ENCODE measurements at regions not wholly inside any gene's neighbourhood (a gene's known extent, or its start where the extent isn't known, plus 50 kb on each side); places are given as distances from the start of the nearest gene placed in this dataset.

DNA sequence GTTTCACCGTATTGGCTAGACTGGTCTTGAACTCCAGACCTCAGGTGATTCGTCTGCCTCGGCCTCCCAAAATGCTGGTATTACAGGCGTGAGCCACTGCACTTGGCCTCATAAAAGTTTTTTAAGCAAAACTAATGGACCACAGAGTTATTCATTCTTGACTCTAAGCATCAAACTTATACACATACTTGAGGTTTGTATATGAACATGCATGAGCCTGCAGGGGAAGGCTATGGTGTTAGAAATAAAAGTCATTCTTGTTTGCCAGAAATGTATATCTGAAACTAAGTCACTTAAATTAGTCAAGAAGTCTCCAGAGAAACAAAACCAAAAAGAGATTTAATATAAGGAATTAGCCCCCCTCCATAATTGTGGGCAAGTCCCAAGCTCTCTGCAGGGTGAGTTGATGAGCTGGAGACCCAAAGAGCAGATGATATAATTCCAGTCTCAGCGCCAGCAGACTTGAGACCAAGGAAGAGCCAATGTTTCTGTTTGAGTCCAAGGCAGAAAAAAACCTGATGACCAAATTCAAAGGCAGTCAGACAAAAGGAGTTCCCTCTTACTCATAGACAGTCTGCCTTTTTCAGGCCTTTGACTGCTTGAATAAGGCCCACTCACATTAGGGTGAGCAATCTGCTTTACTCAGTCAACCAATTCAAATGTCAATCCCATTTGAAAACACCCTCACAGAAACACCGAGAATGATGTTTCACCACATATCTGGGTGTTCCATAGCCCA is 69.0 kb upstream of the DSG1 start:
- DNase-seq, result no peak

- no peak for DNase-seq
Observed at GRCh38 chr18:31250902-31251301, 67.1 kb upstream of the DSG1 start.

DNA sequence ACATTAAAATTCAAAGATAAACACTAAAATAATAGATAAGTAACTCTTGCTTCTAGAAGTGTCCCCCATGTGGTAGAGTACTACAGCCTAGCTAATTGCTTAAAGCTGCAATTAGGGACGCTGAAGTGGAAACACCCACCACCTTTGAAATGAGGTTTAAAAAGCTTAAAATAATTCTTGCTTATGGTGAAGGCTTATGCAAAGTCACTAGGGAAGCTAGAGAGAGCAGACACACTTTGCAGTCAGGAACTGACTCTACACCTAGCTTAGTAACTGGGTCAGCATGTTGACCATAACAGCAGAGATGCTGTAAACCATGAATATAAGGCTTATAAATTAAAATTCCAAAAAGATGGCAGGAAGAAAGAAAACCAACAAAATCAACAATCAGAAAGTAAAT is 65.4 kb upstream of the DSG1 start:
- no peak for DNase-seq

DNA sequence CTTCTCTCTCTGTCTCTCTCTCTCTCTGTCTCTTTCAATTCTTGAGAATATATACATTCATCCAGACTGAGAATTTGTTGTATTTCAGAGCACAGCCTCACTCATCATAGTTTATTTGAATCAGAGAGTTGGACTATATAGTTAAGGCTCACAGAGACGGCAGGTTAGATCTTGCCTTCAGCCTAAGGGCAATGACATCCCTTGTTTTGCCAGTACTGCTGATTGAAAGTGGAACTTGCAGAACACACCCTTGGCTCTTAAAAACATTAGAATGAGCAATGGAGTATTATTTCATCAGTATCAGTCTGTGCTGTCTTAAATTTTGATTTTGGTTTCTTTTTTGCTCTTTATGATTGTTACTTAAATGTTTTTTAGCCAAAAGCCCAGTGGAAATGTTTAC is 62.0 kb upstream of the DSG1 start:
- no peak for DNase-seq

- DNase-seq, result no peak
Observed at GRCh38 chr18:31258789-31259188, 59.2 kb upstream of the DSG1 start.

GRCh38 chr18:31261792-31262582 is 56.0 kb upstream of the DSG1 start:
- no peak for DNase-seq

DNA sequence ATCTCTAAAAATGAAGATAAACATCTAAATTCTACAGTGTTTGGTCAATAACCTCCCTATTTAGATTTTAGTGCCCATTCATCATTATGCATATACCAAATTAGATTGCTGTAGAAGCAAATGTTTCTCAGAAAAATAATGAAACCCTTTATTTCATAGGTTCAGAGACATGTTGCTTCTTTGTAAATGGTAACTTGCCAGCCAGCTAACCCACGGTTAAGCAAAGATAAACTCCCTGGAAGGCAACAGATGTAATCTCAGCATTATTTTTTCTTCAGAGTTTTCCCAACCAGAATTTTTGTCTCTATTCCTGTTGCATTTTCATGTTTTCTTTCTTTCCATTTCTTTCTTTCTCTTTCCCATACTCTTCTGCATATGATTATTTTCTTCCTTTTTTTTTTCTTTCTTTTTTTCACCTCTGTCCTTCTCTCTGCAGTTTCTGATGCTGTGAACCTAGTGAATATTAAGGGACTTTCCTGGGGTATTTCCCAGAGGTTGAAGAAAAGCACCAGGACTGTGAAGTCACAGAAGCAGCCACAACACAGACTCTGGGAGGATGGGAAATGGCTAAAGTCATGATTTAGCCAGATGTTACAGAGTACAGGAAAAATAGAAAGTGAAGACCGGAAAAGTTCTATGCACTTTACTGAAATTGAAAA is 50.0 kb upstream of the DSG1 start:
- no peak for DNase-seq

Measured in T1000 (cell line).